Omental fat pad (tissue), 3 donors: ENCODE measurements at regions not wholly inside any gene's neighbourhood (a gene's known extent, or its start where the extent isn't known, plus 50 kb on each side); places are given as distances from the start of the nearest gene placed in this dataset.

Source experiments
- ATAC-seq: fragments of 150-250 bp; one replicate; pipeline ENCODE4 v1.9.1; 2016; ENCODE audit warnings: mild to moderate bottlenecking, moderate library complexity; ENCODE audit not compliant: low FRiP score
- DNase-seq: peaks from one replicate; pipeline ENCODE4 v3.0.0-alpha.2; 2019; ENCODE audit warnings: low spot score
- TF ChIP-seq, protein P1 (sequence below), 3 donors: fragments of 450-650 bp; IDR thresholded peaks; one replicate each; pipeline ENCODE4 v1.5.1; 2016 to 2017; ENCODE audit warnings: antibody characterized with exemption in 3 of 3, mild to moderate bottlenecking in 3 of 3, moderate library complexity in 2 of 3

DNA sequence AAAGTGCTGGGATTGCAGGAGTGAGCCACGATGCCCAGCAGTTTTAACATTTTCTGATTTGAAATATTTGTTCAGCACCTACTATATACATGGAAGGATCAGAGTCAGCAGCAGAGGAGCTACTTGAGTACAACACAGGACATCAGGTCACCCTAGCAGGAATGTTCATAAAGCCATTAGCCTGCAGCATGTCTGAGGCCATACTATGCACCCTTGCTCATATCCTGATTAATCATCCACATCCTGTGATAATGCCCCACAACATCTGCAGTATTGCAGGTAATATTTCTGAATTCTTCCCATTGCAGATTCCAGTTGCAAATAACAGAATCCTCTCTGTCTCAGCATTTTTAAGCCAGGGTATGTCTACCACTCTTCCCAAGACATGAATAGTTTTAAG, 135.5 kb upstream of the PRNP start:
- no peak for DNase-seq
- TF ChIP-seq, protein P1, sequence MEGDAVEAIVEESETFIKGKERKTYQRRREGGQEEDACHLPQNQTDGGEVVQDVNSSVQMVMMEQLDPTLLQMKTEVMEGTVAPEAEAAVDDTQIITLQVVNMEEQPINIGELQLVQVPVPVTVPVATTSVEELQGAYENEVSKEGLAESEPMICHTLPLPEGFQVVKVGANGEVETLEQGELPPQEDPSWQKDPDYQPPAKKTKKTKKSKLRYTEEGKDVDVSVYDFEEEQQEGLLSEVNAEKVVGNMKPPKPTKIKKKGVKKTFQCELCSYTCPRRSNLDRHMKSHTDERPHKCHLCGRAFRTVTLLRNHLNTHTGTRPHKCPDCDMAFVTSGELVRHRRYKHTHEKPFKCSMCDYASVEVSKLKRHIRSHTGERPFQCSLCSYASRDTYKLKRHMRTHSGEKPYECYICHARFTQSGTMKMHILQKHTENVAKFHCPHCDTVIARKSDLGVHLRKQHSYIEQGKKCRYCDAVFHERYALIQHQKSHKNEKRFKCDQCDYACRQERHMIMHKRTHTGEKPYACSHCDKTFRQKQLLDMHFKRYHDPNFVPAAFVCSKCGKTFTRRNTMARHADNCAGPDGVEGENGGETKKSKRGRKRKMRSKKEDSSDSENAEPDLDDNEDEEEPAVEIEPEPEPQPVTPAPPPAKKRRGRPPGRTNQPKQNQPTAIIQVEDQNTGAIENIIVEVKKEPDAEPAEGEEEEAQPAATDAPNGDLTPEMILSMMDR (IDR thresholded peaks at IDR 0.05): no peak
- ATAC-seq: no peak

- ATAC-seq (no peak), DNase-seq (no peak)
- TF ChIP-seq, protein P1 (IDR thresholded peaks at IDR 0.05): no peak
Measured at GRCh38 chr20:4549711-4550259, 136.5 kb upstream of the PRNP start.

DNA sequence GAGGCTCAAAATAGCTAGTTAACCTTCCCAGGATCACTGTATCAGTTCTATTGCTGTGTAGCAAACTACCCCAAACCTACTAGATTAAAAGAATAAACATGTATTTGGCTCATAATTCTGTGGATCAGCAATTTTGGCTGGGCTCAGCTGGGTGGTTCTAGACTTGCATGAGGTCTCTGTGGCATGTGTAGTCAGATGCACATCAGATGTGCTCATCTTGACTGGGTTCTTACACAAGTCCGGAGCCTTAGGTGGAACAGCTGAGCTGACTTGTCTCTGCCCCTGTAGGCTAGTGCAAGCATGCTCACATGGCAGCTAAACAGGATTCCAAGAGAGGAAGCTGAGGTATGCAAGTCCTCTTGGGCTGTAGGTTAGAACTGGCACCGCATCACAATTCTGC, 137.7 kb upstream of the PRNP start:
- DNase-seq (no peak), ATAC-seq (no peak)
- TF ChIP-seq, protein P1 (IDR thresholded peaks at IDR 0.05): no peak

DNA sequence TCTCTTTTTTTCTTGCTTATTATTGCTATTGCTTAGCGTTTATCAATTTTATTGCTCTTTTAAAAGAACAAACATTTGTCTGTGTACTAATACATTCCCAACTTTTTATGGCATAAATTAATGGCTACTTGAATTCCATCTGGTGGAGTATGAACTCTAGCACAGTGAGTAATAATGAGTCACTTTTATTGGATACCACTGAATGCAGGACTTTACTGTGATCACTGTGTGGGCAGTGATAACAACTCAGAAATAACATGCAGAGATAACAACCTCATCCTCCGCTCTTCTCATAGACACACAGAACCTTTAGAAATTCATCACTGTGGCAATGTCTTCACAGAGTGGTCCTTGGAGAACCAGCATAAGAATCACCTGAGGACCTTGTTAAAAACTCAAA, 139.5 kb upstream of the PRNP start:
- DNase-seq: no peak
- peak; percentile 86 for ATAC-seq
- TF ChIP-seq, protein P1 (IDR thresholded peaks at IDR 0.05): no peak

- DNase-seq (no peak), ATAC-seq (no peak)
Measured at GRCh38 chr20:4546342-4546741, 139.9 kb upstream of the PRNP start.

GRCh38 chr20:4545526-4545925, 140.7 kb upstream of the PRNP start:
- DNase-seq: no peak
- TF ChIP-seq, protein P1 (IDR thresholded peaks at IDR 0.05): no peak

More at GRCh38 chr20:4546342-4546741, 139.9 kb upstream of the PRNP start:
- TF ChIP-seq, protein P1 (IDR thresholded peaks at IDR 0.05): no peak

DNA sequence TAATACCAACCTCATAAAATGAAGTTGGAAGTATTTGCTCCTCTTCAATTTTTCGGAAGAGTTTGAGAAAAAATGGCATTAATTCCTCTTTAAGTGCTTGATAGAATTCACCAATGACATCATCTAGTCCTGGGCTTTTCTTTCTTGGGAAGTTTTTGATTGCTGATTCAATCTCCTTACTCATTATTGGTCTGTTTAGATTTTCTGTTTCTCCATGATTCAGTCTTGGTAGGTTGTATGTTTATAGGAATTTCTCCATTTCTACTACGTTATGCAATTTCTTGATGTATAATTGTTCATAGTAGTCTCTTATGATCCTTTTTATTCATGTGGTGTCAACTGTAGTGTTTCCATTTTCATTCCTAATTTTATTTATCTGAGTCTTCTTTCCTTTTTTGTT, 141.5 kb upstream of the PRNP start:
- no peak for ATAC-seq
- DNase-seq: no peak

More at GRCh38 chr20:4545526-4545925, 140.7 kb upstream of the PRNP start:
- ATAC-seq: no peak

More for the DNA sequence above, 141.5 kb upstream of the PRNP start:
- TF ChIP-seq, protein P1 (IDR thresholded peaks at IDR 0.05): no peak
